AG09309 (cell line): ENCODE measurements at regions not wholly inside any gene's neighbourhood (a gene's known extent, or its start where the extent isn't known, plus 50 kb on each side); places are given as distances from the start of the nearest gene placed in this dataset.
A peak's percentile ranks its signal among the peaks of the same experiment; 100 is the strongest.

ENCODE experiments used
- DNase-seq: peaks from one replicate; pipeline ENCODE4 v3.0.0-alpha.2; 2010; ENCODE audit warnings: low read depth
- H3K4me3 ChIP-seq: 2 replicates; pipeline ENCODE4 v1.5.1; 2011; ENCODE audit warnings: mild to moderate bottlenecking, low read depth, low read length, moderate library complexity; ENCODE audit not compliant: control insufficient read depth
- TF ChIP-seq, protein P1 (sequence below): IDR thresholded peaks from 2 replicates; pipeline ENCODE4 v1.5.1; 2011; ENCODE audit warnings: mild to moderate bottlenecking, low read depth, low read length, inconsistent platforms; ENCODE audit not compliant: insufficient read depth, control insufficient read depth; ENCODE audit errors: missing control alignments

DNA sequence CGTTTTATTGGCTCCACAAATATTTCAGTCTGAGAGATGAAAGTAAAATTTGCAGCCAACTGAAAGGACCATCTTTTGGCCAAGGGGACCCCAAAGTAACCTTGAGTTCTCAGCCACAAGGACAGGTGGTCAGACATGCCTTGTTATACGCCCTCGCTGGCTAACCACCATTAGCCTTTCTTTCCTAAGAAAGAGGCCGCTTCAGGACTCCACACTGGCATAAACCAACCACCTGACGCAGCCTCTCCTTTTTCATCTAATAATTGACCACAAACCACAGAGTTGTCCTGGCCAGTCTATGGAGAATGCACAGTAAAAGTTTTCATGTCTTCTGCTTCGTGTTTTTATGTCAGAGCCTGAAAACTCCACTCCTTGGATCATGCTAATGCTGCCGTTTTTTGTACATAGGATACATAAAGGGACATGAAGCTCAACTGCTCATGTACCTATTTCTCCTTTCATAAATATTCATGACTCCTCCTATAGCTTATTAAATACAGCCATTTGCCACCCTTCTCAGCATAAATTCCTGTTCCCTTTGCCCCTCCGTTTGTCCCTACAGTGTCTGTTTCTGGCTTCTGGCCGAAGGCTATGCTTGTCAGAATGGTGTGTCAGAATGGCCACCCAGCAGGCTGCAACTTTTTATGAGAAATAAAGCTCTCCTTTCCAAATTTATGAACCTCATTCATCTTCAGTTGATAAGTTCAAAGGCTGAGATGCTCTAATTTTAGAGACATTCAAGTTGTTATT, 374.1 kb upstream of the RBMS3 start:
- no peak overlapping the region for H3K4me3 ChIP-seq
- DNase-seq = no peak

DNA sequence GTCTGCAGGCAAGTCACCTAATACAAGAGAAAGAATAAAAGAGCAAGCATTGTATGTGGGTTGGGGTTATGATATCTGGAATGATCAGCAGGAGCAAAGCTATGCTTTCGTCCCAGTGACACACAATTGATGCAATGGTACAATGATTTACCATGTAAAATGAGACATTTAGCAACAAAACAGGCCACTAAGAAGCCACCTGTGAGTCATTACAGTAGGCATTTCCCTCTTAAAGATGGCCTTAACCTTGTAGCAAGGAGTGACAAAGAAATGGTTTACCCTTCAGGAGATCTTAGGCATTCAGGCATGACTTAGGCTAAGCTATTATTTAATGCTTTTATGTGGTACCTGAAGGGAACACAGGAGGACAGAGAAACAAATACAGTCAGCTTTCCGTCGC, 373.3 kb upstream of the RBMS3 start:
- TF ChIP-seq, protein P1, sequence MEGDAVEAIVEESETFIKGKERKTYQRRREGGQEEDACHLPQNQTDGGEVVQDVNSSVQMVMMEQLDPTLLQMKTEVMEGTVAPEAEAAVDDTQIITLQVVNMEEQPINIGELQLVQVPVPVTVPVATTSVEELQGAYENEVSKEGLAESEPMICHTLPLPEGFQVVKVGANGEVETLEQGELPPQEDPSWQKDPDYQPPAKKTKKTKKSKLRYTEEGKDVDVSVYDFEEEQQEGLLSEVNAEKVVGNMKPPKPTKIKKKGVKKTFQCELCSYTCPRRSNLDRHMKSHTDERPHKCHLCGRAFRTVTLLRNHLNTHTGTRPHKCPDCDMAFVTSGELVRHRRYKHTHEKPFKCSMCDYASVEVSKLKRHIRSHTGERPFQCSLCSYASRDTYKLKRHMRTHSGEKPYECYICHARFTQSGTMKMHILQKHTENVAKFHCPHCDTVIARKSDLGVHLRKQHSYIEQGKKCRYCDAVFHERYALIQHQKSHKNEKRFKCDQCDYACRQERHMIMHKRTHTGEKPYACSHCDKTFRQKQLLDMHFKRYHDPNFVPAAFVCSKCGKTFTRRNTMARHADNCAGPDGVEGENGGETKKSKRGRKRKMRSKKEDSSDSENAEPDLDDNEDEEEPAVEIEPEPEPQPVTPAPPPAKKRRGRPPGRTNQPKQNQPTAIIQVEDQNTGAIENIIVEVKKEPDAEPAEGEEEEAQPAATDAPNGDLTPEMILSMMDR = no peak
- DNase-seq = no peak
- H3K4me3 ChIP-seq = no peak overlapping the region

More for the DNA sequence above, 374.1 kb upstream of the RBMS3 start:
- TF ChIP-seq, protein P1 = no peak

DNA sequence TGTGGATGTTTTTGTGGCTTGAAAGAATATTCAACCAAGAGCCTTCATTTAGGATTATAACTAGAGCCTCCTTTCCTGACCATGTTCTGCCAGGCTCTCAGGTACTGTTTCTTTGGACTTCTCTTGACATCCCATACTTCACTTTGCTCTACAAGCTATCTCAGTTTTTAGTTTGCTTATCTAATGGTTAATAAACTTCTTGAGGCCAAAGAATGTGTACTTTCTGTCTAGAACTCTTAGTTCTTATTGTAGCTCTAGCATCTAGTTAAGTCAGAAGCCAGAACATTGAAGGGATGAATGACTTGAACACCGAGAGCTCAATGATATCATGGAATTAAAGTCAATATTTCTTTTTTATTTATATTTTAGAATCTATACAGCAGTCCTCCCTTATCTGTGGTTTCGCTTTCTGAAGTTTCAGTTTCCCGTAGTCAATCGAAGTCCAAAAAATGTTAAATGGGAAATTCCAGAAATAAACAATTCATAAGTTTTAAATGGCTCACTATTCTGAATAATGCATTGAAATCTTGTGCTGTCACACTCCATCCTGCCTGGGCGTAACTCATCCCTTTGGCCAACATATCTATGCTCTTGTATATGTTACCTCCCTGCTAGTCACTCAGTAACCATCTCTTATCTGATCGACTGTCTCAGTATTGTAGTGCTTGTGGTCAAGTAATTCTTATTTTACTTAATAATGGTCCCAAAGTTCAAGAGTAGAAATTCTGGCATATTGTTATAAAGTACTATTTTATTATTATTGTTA, 368.6 kb upstream of the RBMS3 start:
- no peak for DNase-seq
- H3K4me3 ChIP-seq = no peak overlapping the region
- TF ChIP-seq, protein P1 = no peak

DNA sequence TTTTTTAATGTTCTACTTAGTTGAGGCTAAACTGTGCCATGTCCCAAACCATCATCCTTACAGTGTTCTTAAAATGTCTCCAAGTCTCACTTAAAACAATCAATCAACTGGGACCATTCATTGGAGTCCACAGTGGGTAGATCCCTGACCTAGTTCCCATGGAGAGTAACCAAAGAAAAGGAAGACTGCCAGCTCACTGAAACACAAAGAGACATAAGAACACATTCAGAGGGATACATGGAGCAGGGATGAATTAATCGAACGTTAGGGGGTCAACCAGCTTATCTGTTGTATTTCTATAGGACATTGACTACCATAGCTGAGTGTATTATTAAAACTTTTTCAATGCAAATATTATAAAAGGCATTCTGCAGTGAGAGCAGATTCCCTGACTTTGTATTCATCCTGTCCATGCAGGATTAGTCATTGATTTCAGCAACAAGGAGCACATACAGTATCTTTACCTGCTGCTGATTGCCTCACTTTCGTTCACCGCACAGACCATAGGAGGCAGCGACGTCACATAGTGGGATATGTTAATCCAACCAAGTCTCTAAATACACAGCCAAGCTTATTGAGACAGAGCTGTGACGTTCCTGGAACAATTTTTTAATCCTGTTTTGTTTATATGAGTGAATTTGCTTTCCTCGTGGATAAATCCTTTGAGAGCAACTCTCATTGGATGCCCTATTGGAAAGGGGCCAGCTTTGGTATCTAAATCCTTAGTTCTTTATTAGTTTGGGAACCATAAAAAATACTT, 364.9 kb upstream of the RBMS3 start:
- no peak overlapping the region for H3K4me3 ChIP-seq
- TF ChIP-seq, protein P1 = peak; percentile 22
- DNase-seq = peak; percentile 23

DNA sequence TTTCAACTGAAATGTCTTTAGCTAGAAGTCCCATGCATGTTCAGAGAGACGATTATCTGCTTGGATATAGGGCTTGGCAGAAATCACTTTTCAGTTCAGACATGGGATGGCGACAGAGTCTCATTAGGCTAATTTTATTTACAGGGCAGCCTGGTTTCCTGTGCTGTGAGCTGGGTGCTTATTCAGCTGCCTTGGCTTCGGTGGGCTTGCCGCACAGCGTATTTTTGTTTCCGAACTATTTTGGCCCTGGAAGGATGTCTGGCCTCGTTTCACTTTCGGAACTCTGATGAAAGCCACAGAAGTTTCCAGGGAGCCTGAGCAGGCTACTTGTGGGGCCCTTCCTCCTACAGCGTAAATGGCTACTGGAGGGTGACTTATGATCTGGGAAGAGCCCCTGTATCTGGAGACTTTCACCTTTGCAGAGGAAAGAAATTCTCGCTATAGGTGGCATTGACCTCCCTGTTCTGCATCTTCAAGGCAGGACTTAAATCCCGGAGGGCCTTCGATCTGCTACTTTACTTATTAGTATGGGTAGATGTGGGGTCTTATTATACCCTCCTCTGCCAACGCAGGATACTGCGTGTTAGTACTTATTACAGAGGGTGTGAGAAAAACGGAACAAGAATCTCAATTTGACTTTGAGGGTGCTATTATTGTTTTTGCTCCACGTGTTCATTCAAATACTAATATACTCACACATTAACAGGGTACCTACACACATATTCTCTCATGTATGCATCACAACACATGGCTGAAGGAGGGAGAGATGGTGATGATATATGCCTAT, 364.0 kb upstream of the RBMS3 start:
- TF ChIP-seq, protein P1 = peak; percentile 67
- peak; percentile 25 for DNase-seq
- H3K4me3 ChIP-seq = peak overlapping the region; percentile 2; the same call in 1 of the 2 replicates
